Activated CD8-positive, alpha-beta T cell treated with anti-CD3 and anti-CD28 coated beads for 36 hours (primary cell): ENCODE measurements at regions not wholly inside any gene's neighbourhood (a gene's known extent, or its start where the extent isn't known, plus 50 kb on each side); places are given as distances from the start of the nearest gene placed in this dataset.

Experiments
- ATAC-seq: fragments of 200-7000 bp; cut with Tn5 transposase; one replicate; pipeline ENCODE4 v1.10.0; 2021; ENCODE audit warnings: mild to moderate bottlenecking, moderate library complexity
- CTCF ChIA-PET: fragments of 350-600 bp; sonication (Branson Sonifier 250); formaldehyde crosslinking; loops from one replicate; lab custom pipeline; 2021; ENCODE audit warnings: antibody characterized with exemption; lab: Charles Lee
- POLR2A ChIA-PET: fragments of 350-600 bp; sonication (Branson Sonifier 250); formaldehyde crosslinking; loops from one replicate; lab custom pipeline; 2021; ENCODE audit warnings: antibody characterized with exemption; lab: Charles Lee
- DNase-seq: peaks from one replicate; pipeline ENCODE4 v3.0.0-alpha.2; 2020
- H3K27ac Mint-ChIP-seq: one replicate; pipeline ENCODE4 v1.8.0; 2021; ENCODE audit warnings: mild to moderate bottlenecking, mixed read lengths
- H3K27me3 Mint-ChIP-seq: one replicate; pipeline ENCODE4 v1.8.0; 2021; ENCODE audit warnings: mixed read lengths
- H3K36me3 Mint-ChIP-seq: one replicate; pipeline ENCODE4 v1.8.0; 2021; ENCODE audit warnings: low read depth, mixed read lengths
- H3K4me1 Mint-ChIP-seq: one replicate; pipeline ENCODE4 v1.8.0; 2021; ENCODE audit warnings: low read depth, mixed read lengths
- H3K4me3 Mint-ChIP-seq: one replicate; pipeline ENCODE4 v1.8.0; 2021; ENCODE audit warnings: mild to moderate bottlenecking, moderate library complexity, mixed read lengths
- H3K9me3 Mint-ChIP-seq: one replicate; pipeline ENCODE4 v1.8.0; 2021; ENCODE audit warnings: mixed read lengths
- CTCF ChIP-seq: fragments of 200-600 bp; IDR thresholded peaks from one replicate; pipeline ENCODE4 v1.8.0; 2022; ENCODE audit warnings: antibody characterized with exemption, mild to moderate bottlenecking
- intact Hi-C: fragments of 100-400 bp; cut with micrococcal nuclease; formaldehyde crosslinking; loops from one replicate; pipeline ENCODE4 v1.10.0; 2022

DNA sequence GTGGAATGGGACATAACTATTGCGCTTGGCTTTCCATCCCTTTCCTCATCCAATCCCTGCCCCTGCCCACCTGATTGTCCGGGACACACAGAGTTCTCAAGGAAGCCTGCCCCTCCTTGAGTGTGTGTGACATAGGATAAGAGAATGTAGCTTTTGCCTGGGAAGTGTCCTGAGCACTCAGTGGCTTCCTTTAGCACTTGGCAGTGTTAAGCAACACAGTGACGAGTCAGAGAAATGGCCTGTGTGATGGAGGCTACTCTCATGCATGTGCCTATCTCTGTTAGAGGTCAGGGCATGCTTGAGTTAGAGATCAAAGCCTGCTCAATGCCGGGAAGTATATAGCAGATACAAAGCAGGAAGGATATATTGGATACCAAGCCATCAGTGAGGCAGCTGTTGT is 289.5 kb downstream of the SIPA1L2 start:
- no peaks in the 10 kb centered on the region for H3K36me3 Mint-ChIP-seq
- DNase-seq (no peak), ATAC-seq (no peak)
- intact Hi-C loops: no loop called here
- peaks cover 21% of the 10 kb centered on the region for H3K27me3 Mint-ChIP-seq
- no peak overlapping the region for H3K4me3 Mint-ChIP-seq
- CTCF ChIA-PET: no interaction called here
- TF ChIP-seq CTCF: no peak
- POLR2A ChIA-PET: no interaction called here
- peaks cover 2% of the 10 kb centered on the region for H3K9me3 Mint-ChIP-seq
- H3K4me1 Mint-ChIP-seq: peaks cover 6% of the 10 kb centered on the region
- no peak overlapping the region for H3K27ac Mint-ChIP-seq

GRCh38 chr1:232339073-232339472 is 290.9 kb downstream of the SIPA1L2 start:
- ChIA-PET POLR2A (no interaction called here), CTCF (no interaction called here)
- no peak for ATAC-seq
- Mint-ChIP-seq H3K9me3 (no peaks in the 10 kb centered on the region), H3K4me1 (peaks cover 13% of the 10 kb centered on the region), H3K36me3 (no peaks in the 10 kb centered on the region), H3K27ac (no peak overlapping the region), H3K4me3 (no peak overlapping the region), H3K27me3 (peaks cover 21% of the 10 kb centered on the region)
- TF ChIP-seq CTCF: no peak
- DNase-seq: no peak
- intact Hi-C loops: no loop called here

DNA sequence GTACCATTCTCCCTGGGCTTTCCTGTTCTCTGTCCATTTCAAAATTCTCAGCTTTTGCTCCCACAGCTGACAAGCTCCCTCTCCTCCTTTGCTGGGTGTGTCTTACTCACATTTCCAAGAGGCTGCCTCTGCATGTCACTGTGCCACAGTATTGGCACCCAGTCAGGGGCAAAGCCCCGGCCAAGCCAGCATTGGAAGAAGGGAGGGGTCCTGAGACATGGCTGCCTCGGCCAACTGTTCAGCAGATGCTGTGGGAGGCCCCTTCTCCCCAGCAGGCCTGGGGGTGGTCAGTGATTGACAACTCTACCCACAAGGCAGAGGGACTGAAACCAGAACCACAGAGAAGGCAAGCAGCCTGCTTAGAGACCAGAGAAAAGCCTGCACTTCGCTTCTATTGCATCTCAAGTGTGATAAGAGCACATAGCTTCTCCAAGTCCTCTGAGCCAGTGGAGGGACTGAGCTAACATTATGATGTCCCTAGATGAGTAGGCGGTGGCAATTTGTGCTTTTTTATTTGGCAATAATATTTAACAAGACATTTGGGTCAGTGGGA is 294.1 kb downstream of the SIPA1L2 start:
- H3K4me3 Mint-ChIP-seq: no peak overlapping the region
- ChIA-PET POLR2A (interaction anchor here (1.0 kb wide), 1 partner anchor 10 kb away, joined by 3 read pairs; no protein-coding TSS in a partner anchor), CTCF (no interaction called here)
- H3K36me3 Mint-ChIP-seq: no peaks in the 10 kb centered on the region
- intact Hi-C loops: no loop called here
- no peak overlapping the region for H3K27ac Mint-ChIP-seq
- ATAC-seq (no peak), DNase-seq (peak; percentile 3)
- peaks cover 24% of the 10 kb centered on the region for H3K27me3 Mint-ChIP-seq
- no peaks in the 10 kb centered on the region for H3K9me3 Mint-ChIP-seq
- peaks cover 13% of the 10 kb centered on the region for H3K4me1 Mint-ChIP-seq
- no peak for TF ChIP-seq CTCF

GRCh38 chr1:232335261-232335660 is 294.7 kb downstream of the SIPA1L2 start:
- Mint-ChIP-seq H3K27me3 (peaks cover 26% of the 10 kb centered on the region), H3K9me3 (no peaks in the 10 kb centered on the region), H3K27ac (peak overlapping the region; percentile 34), H3K4me1 (peaks cover 13% of the 10 kb centered on the region), H3K36me3 (no peaks in the 10 kb centered on the region), H3K4me3 (no peak overlapping the region)
- no peak for TF ChIP-seq CTCF
- intact Hi-C loops: no loop called here
- CTCF ChIA-PET: no interaction called here
- peak; percentile 58 for DNase-seq
- ATAC-seq: peak; percentile 94
- POLR2A ChIA-PET: interaction anchor here (1.0 kb wide), 1 partner anchor 10 kb away, joined by 3 read pairs; no protein-coding TSS in a partner anchor

DNA sequence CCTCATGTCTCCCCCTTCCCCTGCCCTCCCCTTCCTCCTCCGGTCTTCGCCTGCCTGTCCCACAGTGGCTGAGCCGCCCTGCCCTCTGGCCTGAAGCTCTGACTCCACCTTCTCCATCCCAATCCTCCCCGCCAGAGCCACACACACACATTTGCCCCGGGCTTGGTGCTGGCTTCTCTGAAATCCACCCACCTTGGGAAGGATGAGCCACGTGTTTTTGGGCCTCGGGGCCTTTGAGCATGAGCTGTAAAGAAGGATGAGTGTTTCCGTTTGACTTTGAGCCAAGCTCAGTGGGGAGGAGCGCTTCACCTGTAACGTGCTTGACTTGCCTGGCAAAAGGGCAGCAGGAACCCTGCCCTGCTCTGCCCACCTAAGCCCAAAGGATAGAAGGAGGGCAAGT is 295.1 kb downstream of the SIPA1L2 start:
- Mint-ChIP-seq H3K27ac (no peak overlapping the region), H3K9me3 (no peaks in the 10 kb centered on the region), H3K4me1 (peaks cover 13% of the 10 kb centered on the region), H3K4me3 (no peak overlapping the region), H3K27me3 (peaks cover 26% of the 10 kb centered on the region), H3K36me3 (no peaks in the 10 kb centered on the region)
- ChIA-PET POLR2A (interaction anchor here (1.0 kb wide), 1 partner anchor 11 kb away, joined by 3 read pairs; no protein-coding TSS in a partner anchor), CTCF (no interaction called here)
- intact Hi-C loops: no loop called here
- TF ChIP-seq CTCF: no peak
- ATAC-seq: peak; percentile 10
- DNase-seq: peak; percentile 4
